Ishikawa (cell line): ENCODE measurements at regions not wholly inside any gene's neighbourhood (a gene's known extent, or its start where the extent isn't known, plus 50 kb on each side); places are given as distances from the start of the nearest gene placed in this dataset.

Source experiments
- CEBPB ChIP-seq: IDR thresholded peaks from 2 replicates; pipeline ENCODE4 v1.6.1; 2012
- CREB1 ChIP-seq: IDR thresholded peaks from 2 replicates; pipeline ENCODE4 v1.6.1; 2012; ENCODE audit warnings: low read depth
- EGR1 ChIP-seq: IDR thresholded peaks from 2 replicates; pipeline ENCODE4 v1.6.1; 2012
- EP300 ChIP-seq: IDR thresholded peaks from 2 replicates; pipeline ENCODE4 v1.6.1; 2012; ENCODE audit warnings: borderline replicate concordance
- FOXM1 ChIP-seq: IDR thresholded peaks from 2 replicates; pipeline ENCODE4 v1.6.1; 2012; ENCODE audit warnings: low read depth, borderline replicate concordance
- MAX ChIP-seq: IDR thresholded peaks from 2 replicates; pipeline ENCODE4 v1.6.1; 2012
- NFIC ChIP-seq: IDR thresholded peaks from 2 replicates; pipeline ENCODE4 v1.6.1; 2012
- RAD21 ChIP-seq: IDR thresholded peaks from 2 replicates; pipeline ENCODE4 v1.6.1; 2012; ENCODE audit warnings: low read depth
- REST ChIP-seq: IDR thresholded peaks from 2 replicates; pipeline ENCODE4 v1.6.1; 2012; ENCODE audit warnings: low read depth, mild to moderate bottlenecking
- TAF1 ChIP-seq: IDR thresholded peaks from 2 replicates; pipeline ENCODE4 v1.6.1; 2012; ENCODE audit warnings: low read depth, mild to moderate bottlenecking
- TCF12 ChIP-seq: IDR thresholded peaks from 2 replicates; pipeline ENCODE4 v1.6.1; 2012; ENCODE audit warnings: low read depth
- TEAD4 ChIP-seq: IDR thresholded peaks from 2 replicates; pipeline ENCODE4 v1.6.1; 2012
- USF1 ChIP-seq: IDR thresholded peaks from 2 replicates; pipeline ENCODE4 v1.6.1; 2012
- YY1 ChIP-seq: IDR thresholded peaks from 2 replicates; pipeline ENCODE4 v1.6.1; 2012; ENCODE audit warnings: low read depth
- ZBTB7A ChIP-seq: IDR thresholded peaks from 2 replicates; pipeline ENCODE4 v1.6.1; 2012; ENCODE audit warnings: low read depth

- TF ChIP-seq CEBPB (no peak), EGR1 (no peak), TCF12 (no peak), ZBTB7A (no peak), NFIC (no peak), EP300 (no peak), USF1 (no peak), FOXM1 (no peak), REST (no peak), CREB1 (no peak), RAD21 (no peak), YY1 (no peak), MAX (no peak), TEAD4 (no peak), TAF1 (no peak)
Observed at GRCh38 chr9:91151718-91152095, 210.0 kb downstream of the AUH start.

- TF ChIP-seq EGR1 (no peak), FOXM1 (no peak), YY1 (no peak), EP300 (no peak), ZBTB7A (no peak), TEAD4 (no peak), NFIC (no peak), CEBPB (no peak), TCF12 (no peak), USF1 (no peak), TAF1 (no peak)
Observed at GRCh38 chr9:91154686-91155085, 207.0 kb downstream of the AUH start.

GRCh38 chr9:91155181-91155580 is 206.5 kb downstream of the AUH start:
- TF ChIP-seq TAF1 (no peak), FOXM1 (no peak), EGR1 (no peak), USF1 (no peak), RAD21 (no peak), MAX (no peak), CEBPB (no peak), REST (no peak), EP300 (no peak)

- TF ChIP-seq EGR1 (no peak), REST (no peak), NFIC (no peak), YY1 (no peak), MAX (no peak), FOXM1 (no peak), TEAD4 (no peak), ZBTB7A (no peak), CREB1 (no peak), RAD21 (no peak), TAF1 (no peak), USF1 (no peak), CEBPB (no peak), EP300 (no peak)
Observed at GRCh38 chr9:91155746-91156376, 205.9 kb downstream of the AUH start.
